HG03039 (cell line): ENCODE measurements at regions not wholly inside any gene's neighbourhood (a gene's known extent, or its start where the extent isn't known, plus 50 kb on each side); places are given as distances from the start of the nearest gene placed in this dataset.

ENCODE experiments used
- ATAC-seq: cut with Tn5 transposase; IDR thresholded peaks from one replicate; pipeline ENCODE4 v1.9.1; 2021; ENCODE audit warnings: mild to moderate bottlenecking, moderate library complexity; ENCODE audit not compliant: unreplicated experiment

DNA sequence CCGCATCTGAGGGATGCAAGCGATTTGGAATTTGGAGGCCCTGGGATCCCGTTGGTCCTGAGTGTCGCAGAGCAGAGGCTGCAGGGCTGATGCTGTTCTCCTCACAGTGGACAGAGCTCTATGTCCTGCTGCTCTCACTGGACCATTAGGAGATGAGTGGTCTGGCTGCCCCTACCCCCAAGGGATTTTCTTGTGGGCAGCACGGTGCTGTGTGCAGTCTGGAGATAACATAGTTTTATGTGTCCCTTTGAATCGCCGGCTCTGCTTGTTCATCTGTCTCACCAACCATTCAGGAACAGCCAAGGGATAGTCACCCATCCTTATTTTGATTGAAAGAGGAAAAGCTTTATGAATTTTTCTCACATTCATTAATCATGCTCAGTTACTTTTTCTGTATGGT lies 49.9 kb downstream of the CHRM3 start:
- no peak for ATAC-seq

DNA sequence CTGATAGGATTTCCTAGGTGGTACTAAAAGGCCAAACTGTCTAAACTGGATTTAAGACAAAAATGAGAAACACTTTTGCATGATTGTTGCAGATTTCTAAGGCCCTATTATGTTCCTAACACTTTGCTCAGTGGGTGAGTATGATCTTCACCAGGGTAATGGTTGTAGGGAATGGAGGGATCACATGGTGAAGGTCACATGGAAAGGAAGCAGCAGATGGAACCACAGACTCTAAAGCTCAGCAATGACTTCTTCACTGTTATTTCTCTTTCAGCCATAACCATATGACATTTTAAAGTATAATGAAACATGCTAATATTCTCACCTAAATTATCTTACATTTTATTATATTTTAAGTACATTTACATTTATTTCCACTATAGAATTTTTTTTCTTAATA lies 51.5 kb downstream of the CHRM3 start:
- ATAC-seq, result no peak

GRCh38 chr1:239438891-239439290 lies 52.5 kb downstream of the CHRM3 start:
- ATAC-seq, result no peak

- no peak for ATAC-seq
Measured at GRCh38 chr1:239443361-239443760, 57.0 kb downstream of the CHRM3 start.

GRCh38 chr1:239446611-239447010 lies 60.2 kb downstream of the CHRM3 start:
- ATAC-seq, result no peak

DNA sequence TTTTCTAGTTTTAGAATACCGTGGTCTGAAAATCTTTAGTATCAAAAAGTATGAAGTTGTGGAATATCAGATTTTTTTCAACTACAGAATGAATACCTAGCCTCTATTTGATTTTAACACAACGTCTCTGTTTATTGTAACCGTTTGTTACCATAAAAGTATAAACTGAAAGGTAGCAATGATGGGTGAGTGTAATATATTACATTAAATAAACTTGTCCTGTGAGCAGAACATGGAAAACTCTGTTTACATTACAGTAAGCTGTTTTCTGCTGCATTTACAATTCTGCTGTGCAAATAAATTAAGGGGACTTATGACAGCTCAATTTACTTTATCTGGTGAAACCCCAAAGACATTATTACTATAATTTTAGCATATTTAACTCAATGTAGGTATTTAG lies 62.5 kb downstream of the CHRM3 start:
- ATAC-seq, result no peak

GRCh38 chr1:239455743-239456142 lies 69.4 kb downstream of the CHRM3 start:
- ATAC-seq, result no peak

DNA sequence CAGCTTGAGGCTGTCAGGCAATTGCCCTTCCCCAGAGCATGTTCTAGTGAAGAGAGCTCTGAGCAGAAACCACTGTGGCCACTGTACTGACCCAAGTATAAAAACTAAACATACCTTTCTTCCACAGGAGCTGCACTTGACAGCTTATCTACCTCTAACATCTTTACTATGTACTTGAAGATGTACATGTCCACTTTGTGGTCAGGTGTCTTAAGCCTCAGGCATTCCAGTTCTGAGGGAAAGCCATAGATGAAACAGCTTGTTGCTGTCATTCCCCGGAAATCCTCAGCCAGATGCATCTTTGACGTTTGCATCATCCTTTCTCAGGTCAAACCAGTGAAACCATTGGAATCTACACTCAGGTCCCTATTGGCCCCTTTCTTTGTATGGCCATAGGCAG lies 70.4 kb downstream of the CHRM3 start:
- no peak for ATAC-seq

- no peak for ATAC-seq
Measured at GRCh38 chr1:239457491-239458143, 71.2 kb downstream of the CHRM3 start.

DNA sequence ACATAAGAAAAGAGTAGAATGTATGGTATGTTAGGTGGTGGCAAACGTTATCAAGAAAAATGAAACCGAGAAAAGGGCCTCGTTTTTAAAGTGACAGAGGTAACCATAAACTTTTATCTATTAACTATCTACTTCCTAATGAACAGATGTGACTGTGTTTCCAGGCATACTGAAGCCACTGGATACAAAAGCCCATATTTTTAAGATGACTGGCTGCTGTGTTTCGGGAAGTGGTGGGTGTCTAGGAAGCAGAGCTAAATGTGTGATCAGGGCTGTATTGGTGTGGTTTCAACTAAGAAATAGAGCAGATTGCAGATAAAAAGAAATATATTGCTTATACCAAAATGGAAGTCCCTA lies 71.8 kb downstream of the CHRM3 start:
- no peak for ATAC-seq

DNA sequence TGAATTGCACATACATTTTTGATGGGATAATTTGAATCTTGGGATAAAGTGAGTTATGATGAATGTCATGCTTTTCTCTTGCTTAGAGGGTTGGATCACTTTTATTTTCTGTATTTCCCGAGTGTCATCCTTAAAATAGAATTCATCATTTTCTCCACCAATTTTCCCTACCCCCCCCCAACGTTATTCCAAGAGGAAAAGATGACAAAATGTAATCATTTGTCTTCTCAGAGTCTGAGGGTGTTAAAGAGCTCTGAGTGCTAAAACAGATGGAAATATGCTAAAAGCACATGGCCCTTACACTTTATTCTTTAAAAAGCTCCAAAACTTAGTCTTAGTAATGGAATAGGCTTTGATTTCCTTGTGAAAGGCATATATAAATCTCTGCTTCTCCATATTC lies 81.4 kb downstream of the CHRM3 start:
- ATAC-seq, result no peak

- ATAC-seq, result no peak
Measured at GRCh38 chr1:239478069-239478468, 91.7 kb downstream of the CHRM3 start.

DNA sequence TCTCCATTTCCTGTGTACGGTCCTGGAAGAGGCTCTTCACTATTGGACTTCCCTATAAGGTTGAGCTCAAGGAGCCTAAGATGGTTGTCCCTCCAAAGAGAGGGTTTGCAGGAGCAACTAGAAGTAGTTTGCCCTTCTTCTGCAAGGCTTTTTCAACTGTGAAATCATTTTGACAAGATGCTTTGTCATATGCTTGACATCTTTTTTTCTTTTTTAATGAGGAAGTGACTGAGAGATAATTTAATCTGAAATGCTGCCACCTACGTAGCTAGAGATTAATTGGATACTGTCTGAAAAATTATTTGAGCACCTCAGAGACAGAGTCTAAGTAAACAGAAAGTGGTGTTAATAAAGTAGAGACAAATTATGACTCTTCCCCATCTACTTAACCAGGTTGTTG lies 97.0 kb downstream of the CHRM3 start:
- ATAC-seq, result no peak

DNA sequence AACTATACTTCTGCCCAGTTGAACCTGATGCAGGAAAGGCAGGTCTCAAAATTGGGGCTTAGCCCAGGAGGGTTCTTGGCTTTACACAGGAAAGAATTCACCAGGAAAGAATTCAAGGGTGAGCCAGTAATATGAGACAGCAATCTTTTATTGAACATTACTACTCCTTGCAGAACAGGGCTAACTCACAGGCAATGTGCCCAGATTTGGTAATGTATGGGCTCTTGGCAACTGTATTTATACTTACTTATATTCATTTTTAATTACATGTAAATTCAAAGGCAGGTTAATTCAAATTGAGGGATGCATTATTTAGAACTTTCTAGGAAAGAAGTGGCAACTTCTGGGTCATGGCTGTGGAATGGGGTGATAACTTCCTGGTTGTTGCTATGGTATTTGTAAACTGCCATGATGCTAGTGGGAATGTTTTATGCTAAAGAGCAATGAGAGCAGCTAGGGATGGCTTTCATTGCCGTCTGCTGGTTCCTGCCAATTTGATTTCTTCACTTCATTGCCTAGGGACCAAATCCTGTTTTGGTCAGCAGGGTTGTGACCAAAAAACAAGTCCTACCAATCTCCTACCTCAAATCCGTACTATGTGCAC lies 107.5 kb downstream of the CHRM3 start:
- no peak for ATAC-seq

DNA sequence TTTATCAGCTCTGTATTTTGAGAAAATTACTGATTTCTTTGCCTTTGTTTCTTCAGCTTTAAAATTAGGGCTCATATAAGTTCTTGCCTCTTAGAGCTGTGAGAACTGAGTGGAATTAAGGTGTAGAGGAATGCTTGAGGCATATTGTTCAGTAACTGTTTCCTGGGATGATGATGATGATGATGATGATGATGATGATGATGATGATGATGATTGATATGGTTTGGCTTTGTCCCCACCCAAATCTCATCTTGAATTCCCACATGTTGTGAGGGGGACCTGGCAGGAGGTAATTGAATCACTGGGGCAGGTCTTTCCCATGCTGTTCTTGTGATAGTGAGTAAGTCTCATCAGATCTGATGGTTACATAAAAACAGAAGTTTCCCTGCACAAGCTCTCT lies 118.7 kb downstream of the CHRM3 start:
- no peak for ATAC-seq

- ATAC-seq, result no peak
Measured at GRCh38 chr1:239507826-239508225, 121.5 kb downstream of the CHRM3 start.

- ATAC-seq, result no peak
Measured at GRCh38 chr1:239511875-239512274, 125.5 kb downstream of the CHRM3 start.

- no peak for ATAC-seq
Measured at GRCh38 chr1:239516579-239516978, 130.2 kb downstream of the CHRM3 start.

DNA sequence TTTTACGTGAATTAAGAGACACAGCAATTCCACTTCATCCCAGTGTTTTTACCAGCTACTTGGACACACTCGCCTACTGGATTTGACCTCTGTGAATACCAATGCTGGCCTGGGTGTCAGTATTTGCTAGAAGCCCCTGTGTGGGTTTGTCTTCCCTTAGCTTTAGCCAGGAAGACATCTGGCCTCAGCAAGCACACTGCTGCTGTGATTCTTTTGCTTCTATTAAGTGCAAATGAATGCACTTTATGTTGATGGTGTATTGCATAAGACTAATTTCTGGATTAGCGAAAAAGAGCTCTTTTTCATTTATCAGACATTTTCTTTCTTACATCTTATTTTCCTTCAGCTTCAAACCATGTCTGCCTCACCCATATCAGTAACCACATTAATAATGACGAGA lies 140.0 kb downstream of the CHRM3 start:
- no peak for ATAC-seq

- no peak for ATAC-seq
Measured at GRCh38 chr1:239527051-239527693, 140.8 kb downstream of the CHRM3 start.

DNA sequence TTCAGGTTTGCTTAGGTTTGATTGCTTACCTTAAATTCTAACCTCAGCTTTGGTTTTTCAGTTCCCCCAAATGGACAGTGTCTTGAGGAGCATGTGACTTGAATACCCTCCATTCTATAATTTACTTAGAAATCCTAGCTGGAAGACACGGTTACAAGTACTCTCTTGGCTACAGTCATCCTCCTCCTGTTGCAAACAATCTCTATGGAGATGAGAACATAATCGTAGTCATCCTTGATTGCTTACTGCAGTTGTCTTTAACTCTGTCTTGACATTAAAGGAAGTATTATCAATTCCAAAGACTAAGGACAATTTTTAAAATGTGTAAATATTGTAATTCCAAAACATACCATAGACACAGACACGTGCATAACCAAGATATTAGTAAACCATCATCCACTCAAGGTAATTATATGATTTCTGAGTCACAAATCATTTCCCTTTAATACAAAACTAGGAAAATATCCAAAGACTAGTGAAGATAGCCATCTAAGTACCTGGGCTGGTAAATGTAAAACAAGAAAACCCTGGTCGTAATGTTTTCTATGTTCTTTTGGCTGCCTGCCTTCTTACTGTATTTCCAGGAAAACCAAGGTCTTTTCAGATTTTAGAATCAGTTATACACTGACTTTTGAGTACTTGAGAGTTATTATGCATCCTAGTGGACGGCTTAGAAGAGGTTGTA lies 149.9 kb downstream of the CHRM3 start:
- ATAC-seq, result no peak

- ATAC-seq, result no peak
Measured at GRCh38 chr1:239537795-239538194, 151.4 kb downstream of the CHRM3 start.
